ENCODE measurements at regions not wholly inside any gene's neighbourhood (a gene's known extent, or its start where the extent isn't known, plus 50 kb on each side); places are given as distances from the start of the nearest gene placed in this dataset.

DNA sequence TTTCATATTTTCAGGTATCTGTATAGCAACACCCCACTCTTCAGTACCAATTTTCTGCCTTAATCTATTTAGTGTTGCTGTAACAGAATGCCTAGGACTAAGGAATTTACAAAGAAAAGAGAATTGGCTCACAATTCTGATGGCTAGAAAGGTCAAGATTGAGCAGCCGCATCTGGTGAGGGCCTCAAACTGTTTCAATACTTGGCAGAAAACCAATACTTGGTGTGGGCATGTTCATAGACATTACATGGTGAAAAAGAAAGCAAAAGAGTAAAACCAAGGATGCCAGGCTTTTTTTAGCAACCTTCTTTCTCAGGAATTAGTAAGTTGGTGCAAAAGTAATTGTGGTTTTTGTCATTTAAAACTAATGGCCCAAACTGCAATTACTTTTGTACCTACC, 1041.1 kb upstream of the CDH6 start:
- Histone ChIP-seq H4K20me1 (ENCODE audit: insufficient read depth) (no peaks in the 10 kb centered on the region), H3K36me3 (replicated peaks in 1 of 2; ENCODE audit: control insufficient read depth in 1 of 2, insufficient read depth in 2 of 2, low read length in 1 of 2) (no peaks in the 10 kb centered on the region), H3K9me2 (no peaks in the 10 kb centered on the region), H3K4me3 (ENCODE audit: low read depth in 2 of 2, low read length in 1 of 2) (no peak overlapping the region), H3K4me2 (no peak overlapping the region), H3F3A (replicated peaks; ENCODE audit: insufficient read depth) (no peaks in the 10 kb centered on the region), H3K27me3 (ENCODE audit: insufficient read depth) (no peaks in the 10 kb centered on the region), H3K27ac (ENCODE audit: low read depth in 2 of 2, low read length in 1 of 2) (no peak overlapping the region), H2AFZ (ENCODE audit: low read depth) (no peak overlapping the region), H3K79me2 (ENCODE audit: insufficient read depth) (no peaks in the 10 kb centered on the region), H3K9me3 (no peaks in the 10 kb centered on the region), H3K4me1 (ENCODE audit: control insufficient read depth in 1 of 2, insufficient read depth in 2 of 2, low read depth in 1 of 2, low read length in 1 of 2) (no peaks in the 10 kb centered on the region), H3K9ac (no peak overlapping the region)
- DNase-seq: no peak
- 8% methylated on average over 1 of the region's 1 CpG for WGBS (ENCODE audit: low lambda C conversion rate)
- ChIA-PET CTCF (no interaction called here), POLR2A (no interaction called here)
- TF ChIP-seq, protein P1, sequence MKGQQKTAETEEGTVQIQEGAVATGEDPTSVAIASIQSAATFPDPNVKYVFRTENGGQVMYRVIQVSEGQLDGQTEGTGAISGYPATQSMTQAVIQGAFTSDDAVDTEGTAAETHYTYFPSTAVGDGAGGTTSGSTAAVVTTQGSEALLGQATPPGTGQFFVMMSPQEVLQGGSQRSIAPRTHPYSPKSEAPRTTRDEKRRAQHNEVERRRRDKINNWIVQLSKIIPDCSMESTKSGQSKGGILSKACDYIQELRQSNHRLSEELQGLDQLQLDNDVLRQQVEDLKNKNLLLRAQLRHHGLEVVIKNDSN (IDR thresholded peaks at IDR 0.05; ENCODE audit: borderline replicate concordance, low read depth): no peak
- TF ChIP-seq, protein P2, sequence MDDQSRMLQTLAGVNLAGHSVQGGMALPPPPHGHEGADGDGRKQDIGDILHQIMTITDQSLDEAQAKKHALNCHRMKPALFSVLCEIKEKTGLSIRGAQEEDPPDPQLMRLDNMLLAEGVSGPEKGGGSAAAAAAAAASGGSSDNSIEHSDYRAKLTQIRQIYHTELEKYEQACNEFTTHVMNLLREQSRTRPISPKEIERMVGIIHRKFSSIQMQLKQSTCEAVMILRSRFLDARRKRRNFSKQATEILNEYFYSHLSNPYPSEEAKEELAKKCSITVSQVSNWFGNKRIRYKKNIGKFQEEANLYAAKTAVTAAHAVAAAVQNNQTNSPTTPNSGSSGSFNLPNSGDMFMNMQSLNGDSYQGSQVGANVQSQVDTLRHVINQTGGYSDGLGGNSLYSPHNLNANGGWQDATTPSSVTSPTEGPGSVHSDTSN (IDR thresholded peaks at IDR 0.05): no peak
- TF ChIP-seq, protein P3, sequence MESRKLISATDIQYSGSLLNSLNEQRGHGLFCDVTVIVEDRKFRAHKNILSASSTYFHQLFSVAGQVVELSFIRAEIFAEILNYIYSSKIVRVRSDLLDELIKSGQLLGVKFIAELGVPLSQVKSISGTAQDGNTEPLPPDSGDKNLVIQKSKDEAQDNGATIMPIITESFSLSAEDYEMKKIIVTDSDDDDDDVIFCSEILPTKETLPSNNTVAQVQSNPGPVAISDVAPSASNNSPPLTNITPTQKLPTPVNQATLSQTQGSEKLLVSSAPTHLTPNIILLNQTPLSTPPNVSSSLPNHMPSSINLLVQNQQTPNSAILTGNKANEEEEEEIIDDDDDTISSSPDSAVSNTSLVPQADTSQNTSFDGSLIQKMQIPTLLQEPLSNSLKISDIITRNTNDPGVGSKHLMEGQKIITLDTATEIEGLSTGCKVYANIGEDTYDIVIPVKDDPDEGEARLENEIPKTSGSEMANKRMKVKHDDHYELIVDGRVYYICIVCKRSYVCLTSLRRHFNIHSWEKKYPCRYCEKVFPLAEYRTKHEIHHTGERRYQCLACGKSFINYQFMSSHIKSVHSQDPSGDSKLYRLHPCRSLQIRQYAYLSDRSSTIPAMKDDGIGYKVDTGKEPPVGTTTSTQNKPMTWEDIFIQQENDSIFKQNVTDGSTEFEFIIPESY (IDR thresholded peaks at IDR 0.05; ENCODE audit: borderline replicate concordance, low read depth): no peak
- TF ChIP-seq POLR2AphosphoS5 (IDR thresholded peaks at IDR 0.05; ENCODE audit: low read depth, low read length) (no peak), ELF1 (IDR thresholded peaks at IDR 0.05) (no peak), GABPA (IDR thresholded peaks at IDR 0.05; ENCODE audit: low read depth) (no peak), TCF12 (IDR thresholded peaks at IDR 0.05) (no peak), NRF1 (IDR thresholded peaks at IDR 0.05; ENCODE audit: low read depth, low read length) (no peak), JUND (IDR thresholded peaks at IDR 0.05) (no peak), RCOR1 (IDR thresholded peaks at IDR 0.05; ENCODE audit: low read length) (no peak), YY1 (IDR thresholded peaks at IDR 0.05; ENCODE audit: low read depth) (no peak), CHD2 (IDR thresholded peaks at IDR 0.05; ENCODE audit: low read length, partially characterized antibody) (no peak), FOXM1 (IDR thresholded peaks at IDR 0.05; ENCODE audit: low read depth) (no peak), REST (IDR thresholded peaks at IDR 0.05; ENCODE audit: low read depth, low read length) (no peak), SIN3A (IDR thresholded peaks at IDR 0.05; ENCODE audit: borderline replicate concordance, low read depth, low read length) (no peak)
- TF ChIP-seq, protein P4, sequence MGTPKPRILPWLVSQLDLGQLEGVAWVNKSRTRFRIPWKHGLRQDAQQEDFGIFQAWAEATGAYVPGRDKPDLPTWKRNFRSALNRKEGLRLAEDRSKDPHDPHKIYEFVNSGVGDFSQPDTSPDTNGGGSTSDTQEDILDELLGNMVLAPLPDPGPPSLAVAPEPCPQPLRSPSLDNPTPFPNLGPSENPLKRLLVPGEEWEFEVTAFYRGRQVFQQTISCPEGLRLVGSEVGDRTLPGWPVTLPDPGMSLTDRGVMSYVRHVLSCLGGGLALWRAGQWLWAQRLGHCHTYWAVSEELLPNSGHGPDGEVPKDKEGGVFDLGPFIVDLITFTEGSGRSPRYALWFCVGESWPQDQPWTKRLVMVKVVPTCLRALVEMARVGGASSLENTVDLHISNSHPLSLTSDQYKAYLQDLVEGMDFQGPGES (IDR thresholded peaks at IDR 0.05; ENCODE audit: low read depth, low read length): no peak
- TF ChIP-seq, protein P5, sequence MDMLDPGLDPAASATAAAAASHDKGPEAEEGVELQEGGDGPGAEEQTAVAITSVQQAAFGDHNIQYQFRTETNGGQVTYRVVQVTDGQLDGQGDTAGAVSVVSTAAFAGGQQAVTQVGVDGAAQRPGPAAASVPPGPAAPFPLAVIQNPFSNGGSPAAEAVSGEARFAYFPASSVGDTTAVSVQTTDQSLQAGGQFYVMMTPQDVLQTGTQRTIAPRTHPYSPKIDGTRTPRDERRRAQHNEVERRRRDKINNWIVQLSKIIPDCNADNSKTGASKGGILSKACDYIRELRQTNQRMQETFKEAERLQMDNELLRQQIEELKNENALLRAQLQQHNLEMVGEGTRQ (IDR thresholded peaks at IDR 0.05; ENCODE audit: borderline replicate concordance, low read depth, low read length): no peak

Measured in SK-N-SH (cell line).